AG09319 (cell line): ENCODE measurements at regions not wholly inside any gene's neighbourhood (a gene's known extent, or its start where the extent isn't known, plus 50 kb on each side); places are given as distances from the start of the nearest gene placed in this dataset.

Experiments
- DNase-seq: peaks from one replicate; pipeline ENCODE4 v3.0.0-alpha.2; 2010; ENCODE audit warnings: low read depth; ENCODE audit errors: extremely low read depth
- CTCF ChIP-seq: IDR thresholded peaks from 2 replicates; pipeline ENCODE4 v1.5.1; 2011; ENCODE audit warnings: low read depth, mild to moderate bottlenecking, inconsistent platforms, low read length, moderate library complexity

- DNase-seq = no peak
- no peak for TF ChIP-seq CTCF
These were observed 807.1 kb downstream of the USP25 start for GRCh38 chr21:16536643-16537434.

GRCh38 chr21:16537501-16537900 lies 807.7 kb downstream of the USP25 start:
- TF ChIP-seq CTCF = no peak
- DNase-seq = no peak

- no peak for DNase-seq
- no peak for TF ChIP-seq CTCF
These were observed 808.6 kb downstream of the USP25 start for GRCh38 chr21:16538405-16538804.

GRCh38 chr21:16538936-16539440 lies 809.2 kb downstream of the USP25 start:
- no peak for DNase-seq
- no peak for TF ChIP-seq CTCF

- TF ChIP-seq CTCF = no peak
- no peak for DNase-seq
These were observed 811.4 kb downstream of the USP25 start for GRCh38 chr21:16540966-16541727.

- no peak for TF ChIP-seq CTCF
- DNase-seq = no peak
These were observed 820.3 kb downstream of the USP25 start for GRCh38 chr21:16550118-16550517.
